ENCODE measurements at regions not wholly inside any gene's neighbourhood (a gene's known extent, or its start where the extent isn't known, plus 50 kb on each side); places are given as distances from the start of the nearest gene placed in this dataset.

DNA sequence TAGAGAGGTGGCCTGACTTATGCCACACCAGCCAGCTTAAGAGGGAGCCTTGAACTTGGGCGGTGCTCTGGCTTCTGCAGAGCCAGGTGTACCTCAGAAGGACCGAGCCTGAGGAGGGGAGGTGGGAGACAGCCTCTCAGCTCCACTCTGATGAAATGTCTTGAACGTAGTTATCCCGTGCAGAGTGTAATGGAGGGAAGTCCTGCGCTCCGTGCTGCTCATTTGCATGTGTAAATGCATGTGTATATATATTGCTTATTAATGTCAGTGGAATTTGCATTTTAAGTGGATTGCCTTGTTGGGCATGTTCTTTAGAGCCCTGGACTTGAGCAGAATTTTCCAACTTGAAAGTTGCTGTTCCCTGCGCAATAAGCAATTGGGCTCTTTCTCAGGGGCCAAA is 264.9 kb upstream of the SDK2 start:
- peaks cover 6% of the 10 kb centered on the region for H3K27me3 Mint-ChIP-seq (ENCODE audit: unreplicated experiment)
- H3K27ac Mint-ChIP-seq (ENCODE audit: unreplicated experiment) = no peak overlapping the region
- TF ChIP-seq, protein P1, sequence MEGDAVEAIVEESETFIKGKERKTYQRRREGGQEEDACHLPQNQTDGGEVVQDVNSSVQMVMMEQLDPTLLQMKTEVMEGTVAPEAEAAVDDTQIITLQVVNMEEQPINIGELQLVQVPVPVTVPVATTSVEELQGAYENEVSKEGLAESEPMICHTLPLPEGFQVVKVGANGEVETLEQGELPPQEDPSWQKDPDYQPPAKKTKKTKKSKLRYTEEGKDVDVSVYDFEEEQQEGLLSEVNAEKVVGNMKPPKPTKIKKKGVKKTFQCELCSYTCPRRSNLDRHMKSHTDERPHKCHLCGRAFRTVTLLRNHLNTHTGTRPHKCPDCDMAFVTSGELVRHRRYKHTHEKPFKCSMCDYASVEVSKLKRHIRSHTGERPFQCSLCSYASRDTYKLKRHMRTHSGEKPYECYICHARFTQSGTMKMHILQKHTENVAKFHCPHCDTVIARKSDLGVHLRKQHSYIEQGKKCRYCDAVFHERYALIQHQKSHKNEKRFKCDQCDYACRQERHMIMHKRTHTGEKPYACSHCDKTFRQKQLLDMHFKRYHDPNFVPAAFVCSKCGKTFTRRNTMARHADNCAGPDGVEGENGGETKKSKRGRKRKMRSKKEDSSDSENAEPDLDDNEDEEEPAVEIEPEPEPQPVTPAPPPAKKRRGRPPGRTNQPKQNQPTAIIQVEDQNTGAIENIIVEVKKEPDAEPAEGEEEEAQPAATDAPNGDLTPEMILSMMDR (IDR thresholded peaks at IDR 0.05; ENCODE audit: unreplicated experiment) = no peak
- H3K9me3 Mint-ChIP-seq (ENCODE audit: unreplicated experiment) = no peaks in the 10 kb centered on the region
- DNase-seq (ENCODE audit: low spot score) = no peak
- H3K36me3 Mint-ChIP-seq (ENCODE audit: low read depth, unreplicated experiment) = no peaks in the 10 kb centered on the region
- no peak overlapping the region for H3K4me3 Mint-ChIP-seq (ENCODE audit: unreplicated experiment)
- H3K4me1 Mint-ChIP-seq (ENCODE audit: unreplicated experiment) = no peaks in the 10 kb centered on the region

DNA sequence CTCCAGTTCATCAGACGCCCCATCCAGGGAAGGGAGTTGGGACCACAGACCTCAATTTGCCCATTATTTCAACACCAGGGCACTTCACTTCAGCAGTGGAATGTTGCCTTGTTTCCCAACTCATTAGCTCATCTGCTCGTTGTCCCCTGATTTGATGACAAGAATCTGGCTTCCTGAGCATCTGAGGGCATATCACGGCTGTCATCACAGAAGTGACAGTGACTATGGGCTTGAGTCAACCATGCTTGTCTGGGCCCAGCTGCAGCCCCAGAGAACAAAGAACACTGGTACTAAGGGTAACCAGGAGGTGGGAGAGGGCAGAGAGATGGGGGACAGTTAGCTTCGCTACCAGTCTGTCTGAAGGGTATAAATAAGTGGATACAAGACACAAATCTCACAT is 266.0 kb upstream of the SDK2 start:
- H3K36me3 Mint-ChIP-seq (ENCODE audit: low read depth, unreplicated experiment) = no peaks in the 10 kb centered on the region
- no peak for DNase-seq (ENCODE audit: low spot score)
- H3K27me3 Mint-ChIP-seq (ENCODE audit: unreplicated experiment) = peaks cover 3% of the 10 kb centered on the region
- H3K27ac Mint-ChIP-seq (ENCODE audit: unreplicated experiment) = no peak overlapping the region
- H3K4me1 Mint-ChIP-seq (ENCODE audit: unreplicated experiment) = no peaks in the 10 kb centered on the region
- TF ChIP-seq, protein P1 (IDR thresholded peaks at IDR 0.05; ENCODE audit: unreplicated experiment) = no peak
- H3K9me3 Mint-ChIP-seq (ENCODE audit: unreplicated experiment) = no peaks in the 10 kb centered on the region
- H3K4me3 Mint-ChIP-seq (ENCODE audit: unreplicated experiment) = no peak overlapping the region

DNA sequence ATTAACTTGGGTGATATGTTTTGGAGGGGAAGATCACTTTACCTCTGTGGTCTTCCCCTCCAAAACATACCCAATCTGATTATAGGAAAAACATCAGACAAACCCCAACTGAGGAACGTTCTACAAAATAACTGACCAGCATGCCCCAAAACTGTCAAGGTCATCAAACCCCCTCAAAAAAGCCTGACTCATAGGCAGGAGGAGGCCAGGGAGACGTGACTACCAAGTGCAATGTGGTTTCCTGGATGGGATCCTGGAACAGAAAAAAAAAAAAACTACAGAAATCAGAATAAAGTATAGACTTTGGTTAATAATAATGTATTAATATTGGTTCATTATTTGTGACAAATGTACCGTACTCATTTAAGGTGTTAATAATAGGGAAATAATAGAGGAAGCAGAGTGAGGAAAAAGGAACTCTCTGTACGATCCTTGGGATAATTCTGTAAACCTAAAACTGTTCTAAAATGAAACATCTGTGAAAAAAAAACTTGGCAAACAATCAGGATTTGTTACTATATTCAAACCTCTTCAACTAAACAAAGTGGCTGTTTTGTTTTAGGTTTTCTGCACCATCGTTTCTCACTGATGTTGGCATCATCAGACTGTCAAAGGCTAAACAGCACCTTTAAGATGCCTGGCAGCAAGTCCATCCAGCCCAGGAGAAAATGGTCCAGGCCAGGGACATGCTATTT is 266.7 kb upstream of the SDK2 start:
- TF ChIP-seq, protein P1 (IDR thresholded peaks at IDR 0.05; ENCODE audit: unreplicated experiment) = no peak
- H3K27me3 Mint-ChIP-seq (ENCODE audit: unreplicated experiment) = peaks cover 3% of the 10 kb centered on the region
- H3K4me3 Mint-ChIP-seq (ENCODE audit: unreplicated experiment) = no peak overlapping the region
- no peaks in the 10 kb centered on the region for H3K9me3 Mint-ChIP-seq (ENCODE audit: unreplicated experiment)
- H3K27ac Mint-ChIP-seq (ENCODE audit: unreplicated experiment) = no peak overlapping the region
- no peaks in the 10 kb centered on the region for H3K36me3 Mint-ChIP-seq (ENCODE audit: low read depth, unreplicated experiment)
- no peak for DNase-seq (ENCODE audit: low spot score)
- H3K4me1 Mint-ChIP-seq (ENCODE audit: unreplicated experiment) = no peaks in the 10 kb centered on the region

DNA sequence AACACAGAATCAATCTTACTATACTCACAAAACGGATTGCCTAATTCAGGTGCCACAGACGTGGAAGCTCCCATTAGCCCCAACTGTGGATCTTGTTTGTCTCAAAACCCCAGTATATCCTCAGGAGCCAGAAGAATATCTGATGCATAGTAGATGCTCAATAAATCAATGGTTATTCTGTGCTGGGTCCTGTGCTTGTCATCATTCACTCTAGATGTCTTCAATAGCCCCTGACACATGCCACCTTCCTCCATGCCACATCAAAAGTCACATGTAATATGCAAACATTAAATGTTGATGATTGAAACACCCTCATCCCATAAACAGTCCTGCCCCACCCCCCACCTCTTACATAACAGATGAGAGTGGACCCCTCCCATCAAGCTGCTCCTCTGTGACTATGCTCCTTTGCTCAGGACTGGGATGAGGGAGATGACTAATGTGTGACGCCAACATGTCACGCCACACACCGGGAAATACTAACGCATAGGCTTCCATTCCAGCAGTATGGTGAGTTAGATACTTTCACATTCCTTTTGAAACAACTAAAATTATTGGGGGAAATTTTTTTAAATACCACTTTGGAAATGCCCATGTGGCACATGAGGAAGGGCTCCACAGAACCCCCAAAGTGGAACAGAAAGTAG is 267.6 kb upstream of the SDK2 start:
- no peaks in the 10 kb centered on the region for H3K36me3 Mint-ChIP-seq (ENCODE audit: low read depth, unreplicated experiment)
- H3K27me3 Mint-ChIP-seq (ENCODE audit: unreplicated experiment) = no peaks in the 10 kb centered on the region
- DNase-seq (ENCODE audit: low spot score) = no peak
- H3K9me3 Mint-ChIP-seq (ENCODE audit: unreplicated experiment) = no peaks in the 10 kb centered on the region
- TF ChIP-seq, protein P1 (IDR thresholded peaks at IDR 0.05; ENCODE audit: unreplicated experiment) = no peak
- H3K4me1 Mint-ChIP-seq (ENCODE audit: unreplicated experiment) = no peaks in the 10 kb centered on the region
- H3K27ac Mint-ChIP-seq (ENCODE audit: unreplicated experiment) = no peak overlapping the region
- H3K4me3 Mint-ChIP-seq (ENCODE audit: unreplicated experiment) = no peak overlapping the region

DNA sequence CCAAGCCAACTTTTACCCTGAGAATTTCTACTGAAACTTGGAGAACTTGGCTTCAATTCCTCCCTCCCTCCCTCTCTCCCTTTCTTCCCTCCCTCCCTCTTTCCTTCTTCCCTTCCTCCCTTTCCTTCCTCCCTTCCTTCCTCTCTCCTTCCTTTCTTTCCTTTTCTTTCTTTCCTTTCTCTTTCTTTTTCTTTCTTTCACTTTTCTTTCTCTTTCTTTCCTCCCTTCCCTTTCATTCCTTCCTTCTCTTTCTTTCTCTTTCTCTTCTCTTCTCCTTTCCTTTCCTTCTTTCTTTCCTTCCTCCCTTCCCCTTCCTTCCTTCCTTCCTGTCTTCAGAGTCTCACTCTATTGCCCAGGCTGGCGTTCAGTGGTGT is 268.1 kb upstream of the SDK2 start:
- no peaks in the 10 kb centered on the region for H3K36me3 Mint-ChIP-seq (ENCODE audit: low read depth, unreplicated experiment)
- H3K27ac Mint-ChIP-seq (ENCODE audit: unreplicated experiment) = no peak overlapping the region
- no peaks in the 10 kb centered on the region for H3K27me3 Mint-ChIP-seq (ENCODE audit: unreplicated experiment)
- no peaks in the 10 kb centered on the region for H3K9me3 Mint-ChIP-seq (ENCODE audit: unreplicated experiment)
- TF ChIP-seq, protein P1 (IDR thresholded peaks at IDR 0.05; ENCODE audit: unreplicated experiment) = no peak
- H3K4me1 Mint-ChIP-seq (ENCODE audit: unreplicated experiment) = no peaks in the 10 kb centered on the region
- no peak overlapping the region for H3K4me3 Mint-ChIP-seq (ENCODE audit: unreplicated experiment)
- DNase-seq (ENCODE audit: low spot score) = no peak

Data from endothelial cell (in vitro differentiated cells).